Trophoblast cell (in vitro differentiated cells and primary cell): ENCODE measurements at regions not wholly inside any gene's neighbourhood (a gene's known extent, or its start where the extent isn't known, plus 50 kb on each side); places are given as distances from the start of the nearest gene placed in this dataset.

Experiments
- DNase-seq, 2 donors: peaks; one replicate each; pipeline ENCODE4 v3.0.0-alpha.2; 2016
- H2AFZ ChIP-seq: 2 replicates; pipeline ENCODE4 v1.6.1; 2013; ENCODE audit warnings: low read length, moderate library complexity, mild to moderate bottlenecking; ENCODE audit not compliant: insufficient read depth, poor library complexity
- H2AK5ac ChIP-seq: 2 replicates; pipeline ENCODE4 v1.6.1; 2013; ENCODE audit warnings: mild to moderate bottlenecking, low read length
- H2BK120ac ChIP-seq: 2 replicates; pipeline ENCODE4 v1.6.1; 2013; ENCODE audit warnings: low read length, mild to moderate bottlenecking, moderate library complexity; ENCODE audit not compliant: insufficient read depth, poor library complexity
- H2BK12ac ChIP-seq: 2 replicates; pipeline ENCODE4 v1.6.1; 2013; ENCODE audit warnings: mild to moderate bottlenecking, low read length, moderate library complexity
- H2BK5ac ChIP-seq: 2 replicates; pipeline ENCODE4 v1.6.1; 2013; ENCODE audit warnings: low read length, low read depth, moderate library complexity, mild to moderate bottlenecking; ENCODE audit not compliant: poor library complexity
- H3K14ac ChIP-seq: 2 replicates; pipeline ENCODE4 v1.6.1; 2013; ENCODE audit warnings: mild to moderate bottlenecking, low read length
- H3K18ac ChIP-seq: 2 replicates; pipeline ENCODE4 v1.6.1; 2013; ENCODE audit warnings: mild to moderate bottlenecking, low read length
- H3K23ac ChIP-seq: 2 replicates; pipeline ENCODE4 v1.6.1; 2013; ENCODE audit warnings: low read length
- H3K27ac ChIP-seq: 2 replicates; pipeline ENCODE4 v1.5.1; 2013; ENCODE audit warnings: low read depth, mild to moderate bottlenecking, inconsistent platforms, low read length, moderate library complexity
- H3K27me3 ChIP-seq: 2 replicates; pipeline ENCODE4 v1.6.1; 2013; ENCODE audit warnings: inconsistent platforms, mild to moderate bottlenecking, low read length, moderate library complexity; ENCODE audit not compliant: insufficient read depth
- H3K36me3 ChIP-seq, 2 experiments: 1 replicate in 1 of 2; 2 replicates in 1 of 2; pipeline ENCODE4 v1.6.1; 2013; ENCODE audit warnings: low read length in 2 of 2, mild to moderate bottlenecking in 2 of 2, moderate library complexity in 1 of 2; ENCODE audit not compliant: insufficient read depth in 2 of 2, control insufficient read depth in 1 of 2
- H3K4ac ChIP-seq: 2 replicates; pipeline ENCODE4 v1.6.1; 2013; ENCODE audit warnings: low read depth, mild to moderate bottlenecking, low read length, moderate library complexity
- H3K4me1 ChIP-seq, 2 experiments: 1 replicate in 1 of 2; 2 replicates in 1 of 2; pipeline ENCODE4 v1.6.1; 2013; ENCODE audit warnings: low read length in 2 of 2, mild to moderate bottlenecking in 2 of 2, moderate library complexity in 1 of 2; ENCODE audit not compliant: insufficient read depth in 2 of 2, control insufficient read depth in 1 of 2
- H3K4me2 ChIP-seq: 2 replicates; pipeline ENCODE4 v1.6.1; 2013; ENCODE audit warnings: inconsistent platforms, mild to moderate bottlenecking, low read length, moderate library complexity
- H3K4me3 ChIP-seq: 2 replicates; pipeline ENCODE4 v1.5.1; 2013; ENCODE audit warnings: mild to moderate bottlenecking, low read depth, low read length, inconsistent platforms
- H3K79me1 ChIP-seq: one replicate; pipeline ENCODE4 v1.6.1; 2013; ENCODE audit warnings: low read length
- H3K79me2 ChIP-seq: 2 replicates; pipeline ENCODE4 v1.6.1; 2013; ENCODE audit warnings: low read length, mild to moderate bottlenecking; ENCODE audit not compliant: control insufficient read depth, insufficient read depth, poor library complexity
- H3K9ac ChIP-seq: 2 replicates; pipeline ENCODE4 v1.6.1; 2013; ENCODE audit warnings: mild to moderate bottlenecking, low read length
- H3K9me3 ChIP-seq: 2 replicates; pipeline ENCODE4 v1.6.1; 2013; ENCODE audit warnings: low read depth, mild to moderate bottlenecking, control low read depth, inconsistent platforms, low read length; ENCODE audit not compliant: insufficient read depth
- H4K12ac ChIP-seq: 2 replicates; pipeline ENCODE4 v1.6.1; 2013; ENCODE audit warnings: low read depth, mild to moderate bottlenecking, low read length, moderate library complexity
- H4K8ac ChIP-seq: 2 replicates; pipeline ENCODE4 v1.6.1; 2013; ENCODE audit warnings: low read depth, mild to moderate bottlenecking, low read length, moderate library complexity
- H4K91ac ChIP-seq: one replicate; pipeline ENCODE4 v1.6.1; 2013; ENCODE audit warnings: low read depth, mild to moderate bottlenecking, low read length, moderate library complexity
- WGBS: extraction: QIAGEN DNeasy Blood & Tissue Kit; methylation state at CpG from one replicate; pipeline ENCODE4 v1.1.7; 2013; ENCODE audit warnings: missing lambda C conversion rate; ENCODE audit not compliant: insufficient read length, insufficient coverage; ENCODE audit errors: extremely low coverage; 5-methylcytosine and 5-hydroxymethylcytosine counted together

DNA sequence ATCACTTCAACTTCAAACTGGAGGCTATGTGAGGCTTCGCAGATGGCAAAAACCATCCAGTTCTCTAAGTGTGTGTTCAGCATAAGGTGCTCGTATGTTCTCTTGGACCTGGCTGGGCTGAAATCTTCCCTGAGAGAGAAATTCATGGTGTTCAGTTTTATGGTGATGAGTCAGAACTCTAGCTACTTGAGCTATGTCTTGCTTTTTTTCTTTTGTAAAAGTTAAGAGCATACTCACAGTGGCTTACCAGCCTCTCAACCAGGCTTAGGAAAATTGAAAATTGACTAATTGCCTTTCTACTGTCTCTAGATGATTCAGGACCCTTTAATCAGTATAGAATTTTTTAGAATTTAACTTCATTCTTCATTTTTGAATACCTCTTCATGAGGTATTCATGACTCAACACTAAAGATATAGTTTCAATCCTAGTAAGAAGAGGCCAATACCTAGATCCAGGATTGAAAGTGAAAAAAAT is 617.5 kb downstream of the TBL1XR1 start:
- Histone ChIP-seq H3K27ac (no peak overlapping the region), H3K9me3 (no peaks in the 10 kb centered on the region), H3K36me3 (peaks cover 0 to 2% of the 10 kb centered on the region in 2 experiments), H2BK12ac (no peak overlapping the region), H2AK5ac (no peak overlapping the region), H3K9ac (no peak overlapping the region), H2AFZ (no peak overlapping the region), H2BK5ac (no peak overlapping the region), H2BK120ac (no peak overlapping the region), H3K79me2 (no peaks in the 10 kb centered on the region), H3K27me3 (no peaks in the 10 kb centered on the region), H3K4ac (no peak overlapping the region), H3K79me1 (no peaks in the 10 kb centered on the region), H4K8ac (no peak overlapping the region), H3K4me3 (no peak overlapping the region), H3K4me2 (no peak overlapping the region), H4K91ac (no peak overlapping the region), H3K23ac (no peak overlapping the region), H3K4me1 (no peaks in the 10 kb centered on the region), H3K14ac (no peak overlapping the region), H3K18ac (no peak overlapping the region), H4K12ac (no peak overlapping the region)
- peak; percentile 25 to 59 for DNase-seq
- WGBS, result no CpG with 5 or more reads among the region's 2 CpGs

DNA sequence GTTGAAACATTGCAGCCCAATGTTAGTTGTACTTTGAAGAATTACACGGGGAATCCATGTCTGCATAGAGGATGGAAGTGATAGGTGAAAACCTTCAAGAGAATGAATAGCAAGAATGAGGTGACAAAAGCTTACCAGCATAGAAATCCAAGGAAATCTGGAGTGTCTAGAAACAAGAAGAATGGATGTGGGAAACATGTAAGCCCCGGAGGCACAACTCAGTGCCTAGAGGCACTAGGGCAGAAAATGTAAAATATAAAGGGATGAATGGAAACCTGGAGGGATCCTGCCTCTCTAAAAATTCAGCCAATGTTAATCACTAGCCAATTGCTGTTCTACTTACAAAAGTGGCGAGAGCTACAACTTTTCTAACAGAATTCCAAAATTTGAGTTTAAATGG is 619.0 kb downstream of the TBL1XR1 start:
- no CpG with 5 or more reads among the region's 3 CpGs for WGBS
- DNase-seq, result peak; percentile 80 to 94
- H3K9me3 ChIP-seq, result no peaks in the 10 kb centered on the region
- H2AFZ ChIP-seq, result no peak overlapping the region
- no peak overlapping the region for H4K12ac ChIP-seq
- H3K27ac ChIP-seq, result no peak overlapping the region
- no peak overlapping the region for H3K4ac ChIP-seq
- H3K4me3 ChIP-seq, result no peak overlapping the region
- no peak overlapping the region for H3K4me2 ChIP-seq
- H3K79me1 ChIP-seq, result no peaks in the 10 kb centered on the region
- no peak overlapping the region for H2BK120ac ChIP-seq
- no peaks in the 10 kb centered on the region for H3K79me2 ChIP-seq
- H3K4me1 ChIP-seq, result no peaks in the 10 kb centered on the region
- H2AK5ac ChIP-seq, result no peak overlapping the region
- no peaks in the 10 kb centered on the region for H3K27me3 ChIP-seq
- no peak overlapping the region for H4K91ac ChIP-seq
- no peak overlapping the region for H3K23ac ChIP-seq
- H3K36me3 ChIP-seq, result peaks cover 0 to 2% of the 10 kb centered on the region in 2 experiments
- H2BK5ac ChIP-seq, result no peak overlapping the region
- H3K14ac ChIP-seq, result no peak overlapping the region
- no peak overlapping the region for H2BK12ac ChIP-seq
- H3K18ac ChIP-seq, result no peak overlapping the region
- no peak overlapping the region for H4K8ac ChIP-seq
- no peak overlapping the region for H3K9ac ChIP-seq

DNA sequence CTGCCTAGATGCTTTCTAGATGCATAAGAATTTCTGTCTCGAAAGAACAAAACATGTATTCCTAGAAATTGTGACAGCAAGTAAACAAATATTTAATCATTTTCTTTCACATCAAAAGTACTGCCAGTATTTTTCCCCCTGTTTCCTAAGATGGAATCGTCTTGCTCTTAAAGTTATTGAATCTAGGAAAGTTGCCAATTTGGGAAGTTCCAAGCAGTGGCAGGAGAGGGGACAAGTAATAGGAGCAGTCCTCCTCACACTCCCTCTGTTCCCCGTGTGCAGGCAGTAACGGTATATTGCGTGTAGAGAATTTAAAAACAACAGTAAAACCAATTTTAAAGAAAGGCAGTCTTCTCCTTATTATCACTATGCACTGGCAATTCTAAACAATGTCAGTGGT is 619.8 kb downstream of the TBL1XR1 start:
- H3K9me3 ChIP-seq, result no peaks in the 10 kb centered on the region
- H3K14ac ChIP-seq, result no peak overlapping the region
- H3K27ac ChIP-seq, result no peak overlapping the region
- no peak overlapping the region for H4K8ac ChIP-seq
- H2AK5ac ChIP-seq, result no peak overlapping the region
- H3K23ac ChIP-seq, result no peak overlapping the region
- WGBS, result no CpG with 5 or more reads among the region's 5 CpGs
- H3K4me2 ChIP-seq, result no peak overlapping the region
- no peak for DNase-seq
- H2BK12ac ChIP-seq, result no peak overlapping the region
- no peaks in the 10 kb centered on the region for H3K4me1 ChIP-seq
- peaks cover 0 to 2% of the 10 kb centered on the region in 2 experiments for H3K36me3 ChIP-seq
- no peak overlapping the region for H2AFZ ChIP-seq
- no peaks in the 10 kb centered on the region for H3K79me1 ChIP-seq
- H4K12ac ChIP-seq, result no peak overlapping the region
- no peaks in the 10 kb centered on the region for H3K79me2 ChIP-seq
- no peaks in the 10 kb centered on the region for H3K27me3 ChIP-seq
- no peak overlapping the region for H3K18ac ChIP-seq
- H3K4ac ChIP-seq, result no peak overlapping the region
- no peak overlapping the region for H2BK5ac ChIP-seq
- no peak overlapping the region for H4K91ac ChIP-seq
- H3K4me3 ChIP-seq, result no peak overlapping the region
- no peak overlapping the region for H2BK120ac ChIP-seq
- no peak overlapping the region for H3K9ac ChIP-seq

DNA sequence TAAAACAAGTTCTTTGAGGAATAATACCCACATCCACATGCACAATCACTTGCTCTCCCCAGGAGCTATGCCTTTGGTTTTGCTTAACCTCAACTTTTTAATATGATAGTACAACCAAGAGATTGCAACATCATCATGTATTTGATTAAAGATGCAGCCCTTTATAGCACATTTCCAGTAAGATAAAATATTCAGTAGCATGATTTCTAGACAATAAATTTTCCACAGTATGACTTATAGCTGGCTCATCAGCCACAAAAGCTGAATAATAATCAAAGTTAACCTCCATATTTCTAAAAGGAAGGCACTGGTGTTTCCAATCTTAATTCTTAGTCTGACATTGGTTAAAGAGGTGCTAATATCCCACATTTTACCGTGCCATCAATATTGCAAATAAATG is 622.5 kb downstream of the TBL1XR1 start:
- no peak overlapping the region for H3K4me2 ChIP-seq
- H2AK5ac ChIP-seq, result no peak overlapping the region
- no peaks in the 10 kb centered on the region for H3K79me1 ChIP-seq
- H3K27ac ChIP-seq, result no peak overlapping the region
- H3K4ac ChIP-seq, result no peak overlapping the region
- no peak overlapping the region for H4K12ac ChIP-seq
- H4K91ac ChIP-seq, result no peak overlapping the region
- H2BK12ac ChIP-seq, result no peak overlapping the region
- H2AFZ ChIP-seq, result no peak overlapping the region
- no peak for DNase-seq
- H2BK5ac ChIP-seq, result no peak overlapping the region
- H3K27me3 ChIP-seq, result no peaks in the 10 kb centered on the region
- H3K79me2 ChIP-seq, result no peaks in the 10 kb centered on the region
- H3K9ac ChIP-seq, result no peak overlapping the region
- no peak overlapping the region for H2BK120ac ChIP-seq
- no peak overlapping the region for H3K4me3 ChIP-seq
- no peaks in the 10 kb centered on the region for H3K36me3 ChIP-seq
- no peak overlapping the region for H3K18ac ChIP-seq
- no peak overlapping the region for H4K8ac ChIP-seq
- no peaks in the 10 kb centered on the region for H3K9me3 ChIP-seq
- no peak overlapping the region for H3K23ac ChIP-seq
- H3K14ac ChIP-seq, result no peak overlapping the region
- H3K4me1 ChIP-seq, result no peaks in the 10 kb centered on the region
- no CpG with 5 or more reads among the region's 1 CpG for WGBS
